CD4-positive, alpha-beta T cell treated with Interleukin-4 for 1 hour (primary cell): ENCODE measurements at regions not wholly inside any gene's neighbourhood (a gene's known extent, or its start where the extent isn't known, plus 50 kb on each side); places are given as distances from the start of the nearest gene placed in this dataset.

Experiments used
- DNase-seq, 2 donors: peaks; one replicate each; pipeline ENCODE4 v3.0.0-alpha.2; 2020 to 2022

DNA sequence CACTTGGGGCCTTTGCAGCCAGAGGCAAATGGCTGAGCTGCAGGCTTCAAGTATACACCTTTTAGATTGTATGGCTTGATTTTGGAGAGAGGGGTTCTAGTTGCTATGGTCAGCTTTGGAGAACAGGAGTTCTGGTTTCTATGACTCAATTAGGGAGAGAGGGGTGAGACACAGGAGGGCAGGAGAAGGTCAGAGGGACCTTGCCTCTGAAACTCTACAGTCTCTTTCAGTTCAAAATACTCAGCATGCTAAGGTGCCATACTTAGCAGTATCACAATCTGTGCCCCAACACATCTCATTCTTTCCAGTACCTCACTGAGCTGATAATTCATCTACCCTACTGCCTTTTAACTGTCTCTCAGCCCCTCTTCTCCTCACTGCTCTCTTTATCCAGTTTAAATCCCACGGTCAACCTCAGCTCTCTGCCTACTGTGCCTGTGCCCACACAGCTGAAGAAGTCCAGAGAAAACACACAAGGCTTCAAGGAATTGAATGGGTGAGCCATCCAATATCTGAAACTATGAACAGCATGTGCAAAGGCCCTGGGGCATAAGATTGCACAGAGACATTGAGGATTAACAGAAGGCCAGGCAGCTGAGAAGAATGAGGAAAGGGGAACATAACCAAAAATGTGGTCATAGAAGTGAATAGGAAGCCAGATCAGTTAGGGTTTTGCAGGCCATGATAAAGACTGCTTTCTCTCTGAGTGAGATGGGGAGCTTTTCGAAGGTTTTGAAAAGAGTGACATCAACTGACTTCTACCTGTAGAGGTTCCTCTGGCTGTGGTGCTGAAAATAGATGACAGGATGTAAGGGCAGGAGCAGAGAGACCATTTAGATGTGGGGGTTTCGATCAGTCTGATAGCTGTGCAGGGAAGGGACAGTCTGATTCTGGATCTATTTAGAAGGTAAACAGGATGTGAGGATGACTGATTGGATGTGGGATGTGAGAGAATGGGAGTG lies 54.5 kb upstream of the C3orf80 start:
- no peak for DNase-seq

DNA sequence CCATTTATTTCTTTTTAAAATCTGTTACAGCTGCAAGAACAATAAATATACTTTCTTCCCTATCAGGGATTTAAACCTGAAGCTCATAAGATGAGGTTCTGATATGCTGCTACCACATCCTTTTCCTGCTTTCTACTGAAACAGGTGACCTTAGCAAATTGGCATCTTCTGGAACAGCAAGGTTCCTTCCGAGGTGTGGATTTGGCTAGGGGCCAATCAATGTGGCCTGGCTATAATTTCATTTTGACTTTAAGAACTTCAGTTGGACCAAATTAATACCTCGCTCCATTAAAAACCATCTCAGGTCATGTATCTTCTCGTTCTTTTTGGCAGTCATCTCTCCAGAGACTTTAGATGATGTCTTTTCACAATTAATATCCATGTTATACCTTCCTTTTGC lies 53.4 kb upstream of the C3orf80 start:
- DNase-seq: no peak

- no peak for DNase-seq
Observed at GRCh38 chr3:160174621-160175020, 50.6 kb upstream of the C3orf80 start.
